CD8-positive, alpha-beta memory T cell (primary cell): ENCODE measurements at regions not wholly inside any gene's neighbourhood (a gene's known extent, or its start where the extent isn't known, plus 50 kb on each side); places are given as distances from the start of the nearest gene placed in this dataset.

ENCODE experiments used
- CTCF ChIA-PET: fragments of 350-600 bp; sonication (Branson Sonifier 250); formaldehyde crosslinking; loops from one replicate; lab custom pipeline; 2021; ENCODE audit warnings: antibody characterized with exemption; lab: Charles Lee
- POLR2A ChIA-PET: fragments of 350-600 bp; sonication (Branson Sonifier 250); formaldehyde crosslinking; loops from one replicate; lab custom pipeline; 2021; ENCODE audit warnings: antibody characterized with exemption; lab: Charles Lee
- DNase-seq, 5 donors: peaks; one replicate each; pipeline versions ENCODE4 v3.0.0 to v3.0.0-alpha.2; 2020 to 2022; ENCODE audit warnings: mixed read lengths in 1 of 5
- H3K27ac ChIP-seq: one replicate; pipeline ENCODE4 v1.7.0; 2013; ENCODE audit warnings: low read depth, mild to moderate bottlenecking, low read length, moderate library complexity
- H3K27me3 ChIP-seq: 2 replicates; pipeline ENCODE4 v1.7.0; 2013; ENCODE audit warnings: low read length, mild to moderate bottlenecking; ENCODE audit not compliant: insufficient read depth, poor library complexity, severe bottlenecking
- H3K36me3 ChIP-seq: 2 replicates; pipeline ENCODE4 v1.7.0; 2013; ENCODE audit warnings: mild to moderate bottlenecking, low read length, moderate library complexity; ENCODE audit not compliant: insufficient read depth
- H3K4me1 ChIP-seq: 2 replicates; pipeline ENCODE4 v1.7.0; 2013; ENCODE audit warnings: mild to moderate bottlenecking, low read length, moderate library complexity; ENCODE audit not compliant: insufficient read depth
- H3K4me3 ChIP-seq: 2 replicates; pipeline ENCODE4 v1.7.0; 2013; ENCODE audit warnings: mild to moderate bottlenecking, low read length
- H3K9me3 ChIP-seq: 2 replicates; pipeline ENCODE4 v1.7.0; 2013; ENCODE audit warnings: mild to moderate bottlenecking, low read length
- H3K27ac Mint-ChIP-seq, 8 donors: one replicate each; pipeline ENCODE4 v1.8.0; 2020 to 2021; ENCODE audit warnings: mixed read lengths in 8 of 8, mild to moderate bottlenecking in 6 of 8, inconsistent platforms in 3 of 8, moderate library complexity in 3 of 8
- H3K27me3 Mint-ChIP-seq, 2 donors: one replicate each; pipeline ENCODE4 v1.8.0; 2020 to 2021; ENCODE audit warnings: mixed read lengths in 2 of 2, mild to moderate bottlenecking in 1 of 2, moderate library complexity in 1 of 2
- H3K36me3 Mint-ChIP-seq, 3 donors: one replicate each; pipeline ENCODE4 v1.8.0; 2020 to 2021; ENCODE audit warnings: mixed read lengths in 3 of 3, inconsistent platforms in 1 of 3, mild to moderate bottlenecking in 1 of 3
- H3K4me1 Mint-ChIP-seq, 3 donors: one replicate each; pipeline ENCODE4 v1.8.0; 2020 to 2021; ENCODE audit warnings: mixed read lengths in 3 of 3, inconsistent platforms in 1 of 3, mild to moderate bottlenecking in 1 of 3
- H3K4me3 Mint-ChIP-seq, 7 donors: one replicate each; pipeline ENCODE4 v1.8.0; 2020 to 2021; ENCODE audit warnings: mixed read lengths in 7 of 7, mild to moderate bottlenecking in 6 of 7, moderate library complexity in 4 of 7, inconsistent platforms in 2 of 7
- H3K9me3 Mint-ChIP-seq, 5 donors: one replicate each; pipeline ENCODE4 v1.8.0; 2020 to 2022; ENCODE audit warnings: mixed read lengths in 5 of 5, mild to moderate bottlenecking in 3 of 5, moderate library complexity in 2 of 5, inconsistent platforms in 1 of 5

- H3K36me3 ChIP-seq = no peaks in the 10 kb centered on the region
- H3K4me3 ChIP-seq = no peak overlapping the region
- H3K27ac ChIP-seq = no peak overlapping the region
- H3K27me3 ChIP-seq = no peaks in the 10 kb centered on the region
- ChIA-PET POLR2A (no interaction called here), CTCF (no interaction called here)
- Mint-ChIP-seq H3K9me3 (peaks cover 0 to 2% (median 0%) of the 10 kb centered on the region in 5 donors), H3K4me1 (no peaks in the 10 kb centered on the region), H3K27ac (no peak overlapping the region), H3K27me3 (peaks cover 6 to 32% of the 10 kb centered on the region in 2 donors), H3K4me3 (no peak overlapping the region), H3K36me3 (no peaks in the 10 kb centered on the region)
- H3K9me3 ChIP-seq = no peaks in the 10 kb centered on the region
- no peak for DNase-seq
- H3K4me1 ChIP-seq = no peaks in the 10 kb centered on the region
Measured at GRCh38 chr11:10990160-10990559, 132.3 kb upstream of the ZBED5 start.

DNA sequence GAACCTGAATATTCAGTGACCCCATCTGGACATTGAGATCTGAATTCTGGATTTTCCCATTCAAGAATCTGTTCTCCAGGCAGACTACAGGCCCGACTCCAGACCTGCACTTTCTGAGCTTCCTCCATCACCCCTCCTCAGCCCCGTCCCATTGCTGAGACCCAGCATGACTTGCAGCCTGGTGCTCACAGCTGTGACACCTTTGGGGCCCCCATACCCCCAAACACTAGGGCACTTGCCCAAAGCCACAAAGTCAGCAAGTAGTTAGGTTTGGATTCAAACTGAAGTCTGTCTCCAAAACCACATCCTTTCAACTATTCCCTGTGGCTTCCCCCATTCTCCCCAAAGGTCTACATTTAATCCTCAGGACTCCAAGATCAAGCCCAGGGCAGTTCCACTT, 128.2 kb upstream of the ZBED5 start:
- H3K4me1 Mint-ChIP-seq = no peaks in the 10 kb centered on the region
- no peaks in the 10 kb centered on the region for H3K9me3 Mint-ChIP-seq
- ChIA-PET CTCF (no interaction called here), POLR2A (no interaction called here)
- Histone ChIP-seq H3K36me3 (no peaks in the 10 kb centered on the region), H3K4me3 (no peak overlapping the region), H3K9me3 (no peaks in the 10 kb centered on the region), H3K27ac (no peak overlapping the region), H3K4me1 (no peaks in the 10 kb centered on the region), H3K27me3 (no peaks in the 10 kb centered on the region)
- H3K27ac Mint-ChIP-seq = peak overlapping the region in 2 of 8 donors; percentile 19 to 43
- H3K36me3 Mint-ChIP-seq = no peaks in the 10 kb centered on the region
- no peak for DNase-seq
- H3K4me3 Mint-ChIP-seq = no peak overlapping the region
- H3K27me3 Mint-ChIP-seq = peaks cover 14 to 47% of the 10 kb centered on the region in 2 donors

DNA sequence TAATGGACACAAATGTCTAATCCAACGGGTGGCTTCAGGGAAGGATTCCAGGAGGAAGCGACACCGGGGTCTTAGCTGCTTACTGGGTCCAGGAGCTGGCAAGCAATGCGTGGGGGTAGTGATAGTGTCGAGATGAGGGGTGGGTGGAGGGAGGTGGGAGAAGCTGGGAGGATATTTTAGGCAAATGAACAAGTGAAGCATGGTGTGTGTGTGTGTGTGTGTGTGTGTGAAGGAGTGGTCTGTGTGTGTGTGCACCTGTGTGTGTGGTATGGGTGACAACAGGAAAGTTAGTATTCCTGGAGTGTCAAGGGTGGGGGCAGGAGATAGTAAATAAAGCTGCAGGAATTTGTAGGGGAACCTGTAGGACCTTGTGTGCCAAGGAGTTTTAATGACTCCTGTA, 126.9 kb upstream of the ZBED5 start:
- Histone ChIP-seq H3K27ac (no peak overlapping the region), H3K4me1 (no peaks in the 10 kb centered on the region), H3K4me3 (no peak overlapping the region), H3K9me3 (no peaks in the 10 kb centered on the region), H3K27me3 (no peaks in the 10 kb centered on the region), H3K36me3 (no peaks in the 10 kb centered on the region)
- H3K36me3 Mint-ChIP-seq = no peaks in the 10 kb centered on the region
- POLR2A ChIA-PET = no interaction called here
- peaks cover 16 to 51% of the 10 kb centered on the region in 2 donors for H3K27me3 Mint-ChIP-seq
- CTCF ChIA-PET = no interaction called here
- no peaks in the 10 kb centered on the region for H3K9me3 Mint-ChIP-seq
- no peak for DNase-seq
- no peak overlapping the region for H3K4me3 Mint-ChIP-seq
- no peak overlapping the region for H3K27ac Mint-ChIP-seq
- no peaks in the 10 kb centered on the region for H3K4me1 Mint-ChIP-seq

- Histone ChIP-seq H3K4me3 (no peak overlapping the region), H3K4me1 (no peaks in the 10 kb centered on the region), H3K27me3 (no peaks in the 10 kb centered on the region), H3K9me3 (no peaks in the 10 kb centered on the region), H3K27ac (no peak overlapping the region), H3K36me3 (no peaks in the 10 kb centered on the region)
- no peak for DNase-seq
- POLR2A ChIA-PET = no interaction called here
- Mint-ChIP-seq H3K4me3 (no peak overlapping the region), H3K9me3 (no peaks in the 10 kb centered on the region), H3K27ac (no peak overlapping the region), H3K4me1 (no peaks in the 10 kb centered on the region), H3K36me3 (no peaks in the 10 kb centered on the region), H3K27me3 (peaks cover 14 to 51% of the 10 kb centered on the region in 2 donors)
- CTCF ChIA-PET = no interaction called here
Measured at GRCh38 chr11:10984250-10984649, 126.4 kb upstream of the ZBED5 start.

DNA sequence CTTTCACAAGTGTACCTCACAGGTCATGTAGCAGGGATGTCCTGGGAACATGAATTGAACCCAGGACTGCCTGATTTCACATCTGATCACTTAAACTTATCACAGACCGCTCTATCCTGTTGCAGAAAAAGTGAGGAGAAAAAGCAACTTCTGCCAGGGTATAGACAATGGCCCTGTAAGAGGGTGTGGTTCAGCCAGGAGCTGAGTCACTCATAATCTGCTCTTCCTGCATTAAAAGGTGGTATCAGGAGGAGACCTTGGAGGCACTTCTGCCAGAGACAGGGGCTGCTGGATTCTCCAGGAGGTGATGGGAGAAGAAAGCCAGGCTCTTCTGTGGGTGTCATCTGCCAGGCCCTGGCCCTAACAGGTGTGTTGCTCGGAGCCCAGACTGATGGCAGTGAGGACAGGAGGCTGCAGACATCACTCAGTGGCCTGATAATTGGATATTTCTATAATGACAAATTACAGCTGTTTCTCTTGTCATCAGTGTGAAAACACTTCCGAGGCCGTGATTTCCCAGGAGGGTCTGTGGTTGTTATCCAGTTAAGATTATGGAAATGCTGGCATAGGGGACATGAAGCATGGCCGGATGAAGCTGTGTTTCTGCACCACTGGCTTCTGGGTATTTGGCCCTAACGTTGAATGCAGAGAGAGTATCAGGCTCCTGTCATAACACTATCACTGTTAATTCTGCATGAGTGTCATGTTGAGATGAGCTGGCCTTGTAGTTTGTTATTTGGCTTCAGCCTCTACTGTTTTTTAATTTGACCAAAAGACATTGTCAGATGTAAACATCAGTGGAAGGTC, 125.1 kb upstream of the ZBED5 start:
- Histone ChIP-seq H3K36me3 (no peaks in the 10 kb centered on the region), H3K4me1 (no peaks in the 10 kb centered on the region), H3K27ac (no peak overlapping the region), H3K4me3 (no peak overlapping the region), H3K9me3 (no peaks in the 10 kb centered on the region), H3K27me3 (no peaks in the 10 kb centered on the region)
- Mint-ChIP-seq H3K36me3 (no peaks in the 10 kb centered on the region), H3K4me1 (no peaks in the 10 kb centered on the region), H3K4me3 (no peak overlapping the region), H3K9me3 (no peaks in the 10 kb centered on the region), H3K27me3 (peaks cover 12 to 47% of the 10 kb centered on the region in 2 donors), H3K27ac (no peak overlapping the region)
- ChIA-PET CTCF (no interaction called here), POLR2A (no interaction called here)
- no peak for DNase-seq

DNA sequence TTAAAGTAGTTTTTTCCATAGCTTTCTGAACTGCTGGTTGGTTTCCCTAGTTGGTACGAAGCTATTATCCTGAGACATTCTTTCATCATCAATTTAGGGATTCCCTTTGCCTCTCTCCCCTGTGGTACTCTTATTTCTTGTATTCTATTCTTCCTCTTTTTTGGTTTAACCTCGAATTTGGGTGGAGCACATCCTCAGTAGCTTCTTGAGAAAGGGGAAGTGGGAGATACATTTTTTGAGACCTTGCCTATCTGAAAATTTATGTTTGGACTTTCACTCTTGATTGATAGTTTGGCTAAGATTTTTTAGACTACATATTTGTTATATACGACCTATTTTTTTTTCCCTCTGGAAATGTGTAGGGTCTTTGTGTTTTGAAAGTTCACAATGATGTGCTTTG, 121.7 kb upstream of the ZBED5 start:
- Mint-ChIP-seq H3K4me1 (no peaks in the 10 kb centered on the region), H3K9me3 (no peaks in the 10 kb centered on the region), H3K27ac (no peak overlapping the region), H3K36me3 (no peaks in the 10 kb centered on the region), H3K27me3 (peaks cover 10 to 35% of the 10 kb centered on the region in 2 donors), H3K4me3 (no peak overlapping the region)
- Histone ChIP-seq H3K4me1 (no peaks in the 10 kb centered on the region), H3K27me3 (no peaks in the 10 kb centered on the region), H3K27ac (no peak overlapping the region), H3K9me3 (no peaks in the 10 kb centered on the region), H3K4me3 (no peak overlapping the region), H3K36me3 (no peaks in the 10 kb centered on the region)
- ChIA-PET POLR2A (no interaction called here), CTCF (no interaction called here)
- no peak for DNase-seq

- Histone ChIP-seq H3K27me3 (no peaks in the 10 kb centered on the region), H3K4me3 (no peak overlapping the region), H3K9me3 (no peaks in the 10 kb centered on the region), H3K36me3 (no peaks in the 10 kb centered on the region), H3K27ac (no peak overlapping the region), H3K4me1 (no peaks in the 10 kb centered on the region)
- CTCF ChIA-PET = no interaction called here
- DNase-seq = no peak
- Mint-ChIP-seq H3K36me3 (no peaks in the 10 kb centered on the region), H3K27ac (no peak overlapping the region), H3K9me3 (no peaks in the 10 kb centered on the region), H3K4me3 (no peak overlapping the region), H3K4me1 (no peaks in the 10 kb centered on the region), H3K27me3 (peaks cover 6 to 23% of the 10 kb centered on the region in 2 donors)
- POLR2A ChIA-PET = no interaction called here
Measured at GRCh38 chr11:10978198-10978597, 120.3 kb upstream of the ZBED5 start.

DNA sequence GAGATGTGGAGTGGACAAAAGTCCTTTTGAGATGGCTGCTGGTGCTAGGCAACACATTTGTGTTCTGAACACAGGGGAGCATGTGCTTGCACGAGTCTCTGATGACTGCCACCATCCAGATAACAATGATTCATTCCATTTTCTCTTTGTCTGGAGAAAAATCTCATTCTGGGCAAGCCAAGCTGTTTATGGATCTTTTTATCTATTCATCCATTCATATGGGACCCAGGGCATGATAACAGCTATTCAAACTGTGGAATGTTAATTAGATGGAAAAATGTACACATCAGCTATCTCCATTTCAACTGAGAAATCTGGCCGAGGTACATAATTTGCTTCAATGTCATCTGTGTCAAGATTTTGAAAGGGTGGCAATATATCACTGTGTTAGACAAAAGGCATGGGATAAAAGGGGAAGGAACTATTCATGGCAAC, 117.5 kb upstream of the ZBED5 start:
- H3K27ac Mint-ChIP-seq = no peak overlapping the region
- H3K36me3 Mint-ChIP-seq = no peaks in the 10 kb centered on the region
- ChIA-PET CTCF (interaction anchor here (1.5 kb wide), 1 partner anchor 31 kb away, joined by 3 read pairs; no protein-coding TSS in a partner anchor), POLR2A (no interaction called here)
- Histone ChIP-seq H3K27ac (no peak overlapping the region), H3K36me3 (no peaks in the 10 kb centered on the region), H3K9me3 (no peaks in the 10 kb centered on the region), H3K4me3 (no peak overlapping the region), H3K4me1 (no peaks in the 10 kb centered on the region), H3K27me3 (no peaks in the 10 kb centered on the region)
- no peak for DNase-seq
- H3K9me3 Mint-ChIP-seq = no peaks in the 10 kb centered on the region
- H3K4me1 Mint-ChIP-seq = no peaks in the 10 kb centered on the region
- H3K4me3 Mint-ChIP-seq = no peak overlapping the region
- peaks cover 6 to 7% of the 10 kb centered on the region in 2 donors for H3K27me3 Mint-ChIP-seq
